LNCAP (cell line): ENCODE measurements at regions not wholly inside any gene's neighbourhood (a gene's known extent, or its start where the extent isn't known, plus 50 kb on each side); places are given as distances from the start of the nearest gene placed in this dataset.

Experiments
- CTCF ChIP-seq: fragments of 450-650 bp; IDR thresholded peaks from 2 replicates; pipeline ENCODE4 v1.5.1; 2017; ENCODE audit warnings: mild to moderate bottlenecking

GRCh38 chr6:21284166-21284565 is 309.4 kb upstream of the SOX4 start:
- no peak for TF ChIP-seq CTCF

- TF ChIP-seq CTCF, result no peak
Measured at GRCh38 chr6:21284706-21285105, 308.8 kb upstream of the SOX4 start.

GRCh38 chr6:21294144-21294543 is 299.4 kb upstream of the SOX4 start:
- no peak for TF ChIP-seq CTCF

DNA sequence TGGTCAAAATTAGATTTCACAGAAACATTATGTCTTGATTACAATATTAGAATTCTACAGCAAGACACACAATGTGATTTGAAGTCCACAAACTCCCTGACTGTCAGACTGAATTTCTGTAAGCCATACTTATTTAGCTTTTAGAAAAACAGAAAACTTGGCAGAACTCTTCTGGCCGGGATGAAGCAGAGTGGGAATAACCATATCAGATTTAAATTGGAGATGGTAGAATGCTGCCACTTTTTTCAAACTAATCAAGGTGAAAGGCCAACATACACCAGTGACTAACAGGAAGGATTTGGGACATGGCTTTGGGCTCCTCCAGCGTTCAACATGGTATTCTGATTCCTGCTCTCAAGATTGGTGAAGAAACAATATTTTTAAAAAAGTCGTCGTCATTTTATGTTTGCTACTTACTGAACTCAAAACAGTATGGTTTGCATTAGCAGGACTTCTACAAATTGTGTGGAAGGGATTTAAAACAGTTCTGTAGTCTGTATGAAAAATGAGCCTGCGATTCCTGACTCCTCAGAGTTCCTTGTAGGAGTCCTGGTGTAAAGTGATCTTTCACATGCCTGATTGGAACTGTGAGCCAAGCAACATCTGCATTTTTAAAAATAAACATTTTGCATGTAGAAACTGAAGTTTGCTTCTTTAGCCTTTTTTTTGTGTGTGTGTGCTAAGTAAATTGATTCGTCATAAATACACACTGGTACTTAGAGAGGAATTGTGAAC is 297.9 kb upstream of the SOX4 start:
- TF ChIP-seq CTCF, result no peak

- TF ChIP-seq CTCF, result no peak
Measured at GRCh38 chr6:21297665-21298064, 295.9 kb upstream of the SOX4 start.

GRCh38 chr6:21299216-21299615 is 294.3 kb upstream of the SOX4 start:
- TF ChIP-seq CTCF, result no peak

DNA sequence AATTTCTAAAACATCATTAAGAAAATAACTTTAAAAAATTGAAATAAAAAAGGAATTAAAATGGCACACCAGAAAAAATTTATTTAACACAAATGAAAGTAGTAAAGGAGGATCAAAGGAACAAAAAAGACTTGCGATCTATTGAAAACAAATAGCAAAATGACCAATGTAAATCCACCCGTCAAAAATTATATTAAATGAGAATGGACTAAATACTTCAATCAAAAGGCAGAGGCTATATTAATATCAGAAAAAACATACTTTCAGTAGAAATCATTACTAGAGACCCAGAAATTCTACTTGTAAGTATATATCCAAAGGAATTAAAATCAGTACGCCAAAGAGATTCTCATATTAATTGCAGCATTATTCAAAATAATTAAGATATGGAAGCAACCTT is 293.1 kb upstream of the SOX4 start:
- TF ChIP-seq CTCF, result no peak

DNA sequence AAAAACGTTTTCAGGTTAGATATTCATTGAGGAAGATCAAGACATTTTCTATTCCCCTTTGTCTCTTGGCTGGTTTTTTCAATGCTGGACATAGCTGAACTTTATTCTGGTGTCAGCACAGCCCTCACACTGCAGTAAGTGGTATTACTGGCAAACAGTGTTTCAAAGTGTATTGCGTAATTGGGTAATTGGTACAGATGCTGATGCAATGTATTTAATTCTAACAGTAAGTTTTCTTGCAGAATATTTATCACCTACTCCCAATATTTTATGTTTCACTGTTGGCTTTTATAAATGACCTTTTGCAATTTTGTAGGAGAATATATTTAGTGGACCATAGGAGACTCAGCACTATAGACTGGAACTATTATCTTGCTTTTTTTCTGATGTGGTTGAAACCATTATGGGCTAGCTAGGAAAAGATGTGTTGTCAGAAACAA is 287.6 kb upstream of the SOX4 start:
- no peak for TF ChIP-seq CTCF
